Lower leg skin (tissue), 3 donors: ENCODE measurements at regions not wholly inside any gene's neighbourhood (a gene's known extent, or its start where the extent isn't known, plus 50 kb on each side); places are given as distances from the start of the nearest gene placed in this dataset.

Experiments used
- POLR2A ChIP-seq, 2 donors: fragments of 450-650 bp; IDR thresholded peaks; one replicate each; pipeline ENCODE4 v1.6.1; 2016 to 2017; ENCODE audit warnings: antibody characterized with exemption in 2 of 2, mild to moderate bottlenecking in 1 of 2, moderate library complexity in 1 of 2
- TF ChIP-seq, protein P1 (sequence below), 3 donors: fragments of 450-650 bp; IDR thresholded peaks; one replicate each; pipeline ENCODE4 v1.5.1; 2016; ENCODE audit warnings: antibody characterized with exemption in 3 of 3, mild to moderate bottlenecking in 3 of 3, moderate library complexity in 2 of 3

DNA sequence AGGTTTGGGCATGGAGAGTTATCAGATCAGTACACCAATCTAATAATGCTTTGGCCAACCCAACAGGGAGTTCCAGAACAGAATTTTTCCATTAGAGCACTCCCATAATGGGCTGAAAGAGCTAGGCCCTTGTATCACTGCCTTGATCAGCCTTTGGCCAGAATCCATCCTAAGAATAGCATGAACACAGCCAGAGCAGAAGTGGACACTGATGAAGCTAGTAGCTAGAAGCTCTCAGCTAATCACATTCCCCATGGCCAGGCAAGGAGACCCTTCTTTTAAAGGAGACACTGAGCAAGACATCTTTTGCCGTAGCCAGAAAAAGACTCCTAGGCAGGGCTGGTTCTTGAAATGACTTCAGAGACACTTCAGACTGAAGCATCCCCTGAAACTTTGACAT lies 236.0 kb downstream of the RAD51AP2 start:
- TF ChIP-seq, protein P1, sequence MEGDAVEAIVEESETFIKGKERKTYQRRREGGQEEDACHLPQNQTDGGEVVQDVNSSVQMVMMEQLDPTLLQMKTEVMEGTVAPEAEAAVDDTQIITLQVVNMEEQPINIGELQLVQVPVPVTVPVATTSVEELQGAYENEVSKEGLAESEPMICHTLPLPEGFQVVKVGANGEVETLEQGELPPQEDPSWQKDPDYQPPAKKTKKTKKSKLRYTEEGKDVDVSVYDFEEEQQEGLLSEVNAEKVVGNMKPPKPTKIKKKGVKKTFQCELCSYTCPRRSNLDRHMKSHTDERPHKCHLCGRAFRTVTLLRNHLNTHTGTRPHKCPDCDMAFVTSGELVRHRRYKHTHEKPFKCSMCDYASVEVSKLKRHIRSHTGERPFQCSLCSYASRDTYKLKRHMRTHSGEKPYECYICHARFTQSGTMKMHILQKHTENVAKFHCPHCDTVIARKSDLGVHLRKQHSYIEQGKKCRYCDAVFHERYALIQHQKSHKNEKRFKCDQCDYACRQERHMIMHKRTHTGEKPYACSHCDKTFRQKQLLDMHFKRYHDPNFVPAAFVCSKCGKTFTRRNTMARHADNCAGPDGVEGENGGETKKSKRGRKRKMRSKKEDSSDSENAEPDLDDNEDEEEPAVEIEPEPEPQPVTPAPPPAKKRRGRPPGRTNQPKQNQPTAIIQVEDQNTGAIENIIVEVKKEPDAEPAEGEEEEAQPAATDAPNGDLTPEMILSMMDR (IDR thresholded peaks at IDR 0.05), result no peak
- no peak for TF ChIP-seq POLR2A (IDR thresholded peaks at IDR 0.05)
